ENCODE measurements at regions not wholly inside any gene's neighbourhood (a gene's known extent, or its start where the extent isn't known, plus 50 kb on each side); places are given as distances from the start of the nearest gene placed in this dataset.

DNA sequence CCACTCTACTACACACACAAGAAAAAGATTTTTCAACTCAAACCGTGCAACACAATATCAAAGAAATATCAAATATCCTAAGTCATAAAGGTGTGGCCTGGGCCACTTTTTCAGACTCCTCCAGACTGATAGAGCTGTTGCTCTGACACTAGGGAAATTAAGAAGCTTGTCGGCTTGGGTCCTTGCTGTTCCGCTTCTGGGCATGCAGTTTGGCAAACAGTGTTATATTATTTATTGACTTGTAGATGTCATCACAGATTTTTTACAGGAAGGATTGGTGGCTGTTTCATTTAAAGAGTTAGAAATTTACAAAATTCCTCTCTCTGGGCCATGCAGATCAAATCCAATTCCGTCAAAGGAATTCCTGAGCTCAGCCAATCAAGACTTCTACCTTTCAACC, 64.5 kb upstream of the EPCAM start:
- dilution Hi-C loops (cut with MboI; ENCODE audit: extremely low pct_ligation_motif_present, low sequenced_read_pairs) = no loop called here
- ChIA-PET CTCF (interaction anchor here (0.6 to 1.6 kb wide), 3 partner anchors 12 to 336 kb away, joined by 3 to 4 read pairs (median 4); no protein-coding TSS in a partner anchor), POLR2A (no interaction called here)
- H3K27ac ChIP-seq (ENCODE audit: insufficient read depth, low read depth, low read length) = no peak overlapping the region
- no peak overlapping the region for H3K9ac ChIP-seq (replicated peaks; ENCODE audit: extremely low read depth, insufficient read depth, low read length)
- H3K36me3 ChIP-seq (ENCODE audit: control insufficient read depth in 2 of 2, extremely low read depth in 1 of 2, insufficient read depth in 2 of 2, low read length in 2 of 2) = no peaks in the 10 kb centered on the region
- FAIRE-seq (no peak), DNase-seq (ENCODE audit: low read depth, low spot score) (no peak)
- TF ChIP-seq POLR2AphosphoS5 (IDR thresholded peaks at IDR 0.05; ENCODE audit: insufficient read depth, low read depth, low read length) = no peak
- no peaks in the 10 kb centered on the region for H4K20me1 ChIP-seq (replicated peaks; ENCODE audit: control insufficient read depth, extremely low read depth, insufficient read depth, low read length)
- no peaks in the 10 kb centered on the region for H3K4me1 ChIP-seq (ENCODE audit: control insufficient read depth, extremely low read depth, insufficient read depth, low read length)
- BruUV-seq (replicated peaks) = no TSS peak
- intact Hi-C loops (cut with micrococcal nuclease) = no loop called here
- H3K4me2 ChIP-seq (ENCODE audit: insufficient read depth, low read length) = no peak overlapping the region
- peaks cover 10 to 11% of the 10 kb centered on the region in 2 experiments for H3K27me3 ChIP-seq (ENCODE audit: control insufficient read depth in 2 of 2, insufficient read depth in 2 of 2, low read length in 2 of 2)
- H3K9me3 ChIP-seq (replicated peaks; ENCODE audit: control insufficient read depth, insufficient read depth, low read length) = no peaks in the 10 kb centered on the region
- no peak overlapping the region for H3K4me3 ChIP-seq (replicated peaks in 1 of 3; ENCODE audit: insufficient read depth in 1 of 3, low read depth in 1 of 3, low read length in 3 of 3)
- H3K9me1 ChIP-seq (replicated peaks; ENCODE audit: control insufficient read depth, extremely low read depth, insufficient read depth, low read length) = no peaks in the 10 kb centered on the region
- H3K79me2 ChIP-seq (ENCODE audit: control insufficient read depth, insufficient read depth, low read length) = no peaks in the 10 kb centered on the region
- no peak overlapping the region for H2AFZ ChIP-seq (ENCODE audit: low read depth, low read length)

DNA sequence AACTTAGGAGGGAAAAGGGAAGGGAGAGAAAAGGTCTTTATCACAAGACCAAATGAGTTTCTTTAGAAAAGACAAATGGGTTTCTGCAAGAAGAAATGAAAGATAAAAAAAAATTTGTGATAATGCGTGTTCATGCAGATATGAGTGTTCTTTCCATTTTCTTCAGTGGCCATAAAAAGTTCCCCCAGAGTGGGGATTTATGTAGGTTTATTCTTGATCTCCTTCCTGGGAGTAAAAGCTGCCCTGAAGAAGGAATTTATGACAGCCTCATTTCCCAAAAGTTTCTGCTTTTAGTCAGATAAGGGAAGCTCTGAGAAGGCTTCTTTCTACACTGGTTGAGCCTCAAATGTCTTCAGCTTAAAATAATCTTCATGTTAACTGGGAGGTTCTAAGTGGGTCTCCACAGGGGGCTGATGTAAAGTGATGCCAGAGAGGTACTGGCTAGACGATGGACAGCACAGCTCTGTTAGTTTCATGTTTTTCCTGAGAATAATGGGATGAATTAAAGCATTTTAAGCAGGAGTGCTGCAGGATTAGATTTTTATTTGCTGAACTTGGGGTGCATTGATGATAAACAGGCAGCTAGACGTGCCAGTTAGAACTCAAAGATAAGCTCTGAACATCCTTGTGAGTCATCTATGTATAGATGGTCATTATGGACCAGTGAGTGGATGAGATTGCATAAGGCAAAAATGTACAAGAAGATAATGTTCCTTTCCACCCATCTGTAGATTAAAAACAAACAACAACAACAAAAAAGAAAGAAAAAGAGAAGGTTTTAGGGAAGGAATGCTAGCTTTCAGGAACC, 65.6 kb upstream of the EPCAM start:
- Histone ChIP-seq H3K9me3 (replicated peaks; ENCODE audit: control insufficient read depth, insufficient read depth, low read length) (no peaks in the 10 kb centered on the region), H3K4me1 (ENCODE audit: control insufficient read depth, extremely low read depth, insufficient read depth, low read length) (no peaks in the 10 kb centered on the region), H3K4me3 (replicated peaks in 1 of 3; ENCODE audit: insufficient read depth in 1 of 3, low read depth in 1 of 3, low read length in 3 of 3) (no peak overlapping the region), H3K27me3 (ENCODE audit: control insufficient read depth in 2 of 2, insufficient read depth in 2 of 2, low read length in 2 of 2) (peaks cover 10 to 11% of the 10 kb centered on the region in 2 experiments), H2AFZ (ENCODE audit: low read depth, low read length) (no peak overlapping the region), H4K20me1 (replicated peaks; ENCODE audit: control insufficient read depth, extremely low read depth, insufficient read depth, low read length) (no peaks in the 10 kb centered on the region), H3K36me3 (ENCODE audit: control insufficient read depth in 2 of 2, extremely low read depth in 1 of 2, insufficient read depth in 2 of 2, low read length in 2 of 2) (no peaks in the 10 kb centered on the region), H3K9ac (replicated peaks; ENCODE audit: extremely low read depth, insufficient read depth, low read length) (no peak overlapping the region), H3K9me1 (replicated peaks; ENCODE audit: control insufficient read depth, extremely low read depth, insufficient read depth, low read length) (no peaks in the 10 kb centered on the region), H3K4me2 (ENCODE audit: insufficient read depth, low read length) (no peak overlapping the region), H3K27ac (ENCODE audit: insufficient read depth, low read depth, low read length) (no peak overlapping the region), H3K79me2 (ENCODE audit: control insufficient read depth, insufficient read depth, low read length) (no peaks in the 10 kb centered on the region)
- TF ChIP-seq, protein P1, sequence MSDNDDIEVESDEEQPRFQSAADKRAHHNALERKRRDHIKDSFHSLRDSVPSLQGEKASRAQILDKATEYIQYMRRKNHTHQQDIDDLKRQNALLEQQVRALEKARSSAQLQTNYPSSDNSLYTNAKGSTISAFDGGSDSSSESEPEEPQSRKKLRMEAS (IDR thresholded peaks at IDR 0.05; ENCODE audit: insufficient read depth, insufficient read length) = no peak
- TF ChIP-seq MYC (IDR thresholded peaks at IDR 0.05; ENCODE audit: low read depth, low read length) (no peak), EZH2 (IDR thresholded peaks at IDR 0.05; ENCODE audit: borderline replicate concordance, low read depth, low read length, severe bottlenecking) (no peak), JUN (IDR thresholded peaks at IDR 0.05; ENCODE audit: borderline replicate concordance, insufficient read depth, insufficient read length, low read depth) (no peak), GATA2 (IDR thresholded peaks at IDR 0.05; ENCODE audit: insufficient read depth, insufficient read length, low read depth, low read length) (no peak), POLR2A (IDR thresholded peaks at IDR 0.05; ENCODE audit: low read depth, low read length) (no peak), POLR2AphosphoS5 (IDR thresholded peaks at IDR 0.05; ENCODE audit: insufficient read depth, low read depth, low read length) (no peak), FOS (IDR thresholded peaks at IDR 0.05; ENCODE audit: borderline replicate concordance, insufficient read depth, low read length) (no peak)
- TF ChIP-seq, protein P2, sequence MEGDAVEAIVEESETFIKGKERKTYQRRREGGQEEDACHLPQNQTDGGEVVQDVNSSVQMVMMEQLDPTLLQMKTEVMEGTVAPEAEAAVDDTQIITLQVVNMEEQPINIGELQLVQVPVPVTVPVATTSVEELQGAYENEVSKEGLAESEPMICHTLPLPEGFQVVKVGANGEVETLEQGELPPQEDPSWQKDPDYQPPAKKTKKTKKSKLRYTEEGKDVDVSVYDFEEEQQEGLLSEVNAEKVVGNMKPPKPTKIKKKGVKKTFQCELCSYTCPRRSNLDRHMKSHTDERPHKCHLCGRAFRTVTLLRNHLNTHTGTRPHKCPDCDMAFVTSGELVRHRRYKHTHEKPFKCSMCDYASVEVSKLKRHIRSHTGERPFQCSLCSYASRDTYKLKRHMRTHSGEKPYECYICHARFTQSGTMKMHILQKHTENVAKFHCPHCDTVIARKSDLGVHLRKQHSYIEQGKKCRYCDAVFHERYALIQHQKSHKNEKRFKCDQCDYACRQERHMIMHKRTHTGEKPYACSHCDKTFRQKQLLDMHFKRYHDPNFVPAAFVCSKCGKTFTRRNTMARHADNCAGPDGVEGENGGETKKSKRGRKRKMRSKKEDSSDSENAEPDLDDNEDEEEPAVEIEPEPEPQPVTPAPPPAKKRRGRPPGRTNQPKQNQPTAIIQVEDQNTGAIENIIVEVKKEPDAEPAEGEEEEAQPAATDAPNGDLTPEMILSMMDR (IDR thresholded peaks at IDR 0.05; ENCODE audit: extremely low read depth in 1 of 2, insufficient read depth in 1 of 2, low read depth in 1 of 2, low read length in 2 of 2) = no peak
- dilution Hi-C loops (cut with MboI; ENCODE audit: extremely low pct_ligation_motif_present, low sequenced_read_pairs) = no loop called here
- BruUV-seq (replicated peaks) = no TSS peak
- ChIA-PET CTCF (interaction anchor here (0.7 to 1.6 kb wide), 5 partner anchors 11 to 133 kb away, joined by 3 to 9 read pairs (median 4); no protein-coding TSS in a partner anchor), POLR2A (no interaction called here)
- no peak for FAIRE-seq
- DNase-seq (ENCODE audit: low read depth, low spot score) = no peak
- intact Hi-C loops (cut with micrococcal nuclease) = no loop called here
